Esophagus muscularis mucosa (tissue), 4 donors: ENCODE measurements at regions not wholly inside any gene's neighbourhood (a gene's known extent, or its start where the extent isn't known, plus 50 kb on each side); places are given as distances from the start of the nearest gene placed in this dataset.

Source experiments
- DNase-seq: peaks from one replicate; pipeline ENCODE4 v3.0.0-alpha.2; 2017; ENCODE audit errors: extremely low spot score
- H3K27ac ChIP-seq, 4 donors: fragments of 200-600 bp; sonication (generic); replicated peaks in 1 of 4; 1 replicate in 3 of 4; 2 replicates in 1 of 4; pipeline ENCODE4 v1.5.1; 2016 to 2019; ENCODE audit warnings: mild to moderate bottlenecking in 1 of 4
- H3K27me3 ChIP-seq, 4 donors: fragments of 200-600 bp; sonication (generic); one replicate each; pipeline versions ENCODE4 v1.5.1 to v1.6.0; 2016 to 2019
- H3K36me3 ChIP-seq, 4 donors: fragments of 200-600 bp; sonication (generic); one replicate each; pipeline ENCODE4 v1.5.1; 2016 to 2019
- H3K4me1 ChIP-seq, 4 donors: fragments of 200-600 bp; sonication (generic); one replicate each; pipeline ENCODE4 v1.5.1; 2016 to 2019
- H3K4me3 ChIP-seq, 4 donors: fragments of 200-600 bp; sonication (generic); 1 replicate in 2 of 4; 2 replicates in 2 of 4; pipeline ENCODE4 v1.5.1; 2016 to 2019; ENCODE audit warnings: mild to moderate bottlenecking in 4 of 4, moderate library complexity in 1 of 4
- H3K9me3 ChIP-seq, 4 donors: fragments of 200-600 bp; sonication (generic); 1 replicate in 3 of 4; 2 replicates in 1 of 4; pipeline ENCODE4 v1.5.1; 2016 to 2019
- CTCF ChIP-seq, 3 experiments: fragments of 200-600 bp in 2 of 3; fragments of 450-650 bp in 1 of 3; sonication (generic) in 2 of 3; IDR thresholded peaks; one replicate each; pipeline ENCODE4 v1.5.1; 2017 to 2019; ENCODE audit warnings: antibody characterized with exemption in 3 of 3, mild to moderate bottlenecking in 2 of 3, moderate library complexity in 1 of 3
- EP300 ChIP-seq: sonication (generic); formaldehyde crosslinking; IDR thresholded peaks from one replicate; pipeline ENCODE4 v1.6.1; 2017; ENCODE audit warnings: antibody characterized with exemption
- POLR2A ChIP-seq: fragments of 450-650 bp; IDR thresholded peaks from one replicate; pipeline ENCODE4 v1.6.1; 2017; ENCODE audit warnings: antibody characterized with exemption, moderate library complexity, mild to moderate bottlenecking, low read depth
- POLR2AphosphoS5 ChIP-seq, 2 donors: sonication (generic); formaldehyde crosslinking; IDR thresholded peaks; one replicate each; pipeline ENCODE4 v1.6.1; 2017; ENCODE audit warnings: antibody characterized with exemption in 2 of 2
- WGBS: methylation state at CpG from one replicate; pipeline ENCODE4 v1.1.5; 2018; 5-methylcytosine and 5-hydroxymethylcytosine counted together
- intact Hi-C: fragments of 100-400 bp; cut with DNase I; formaldehyde crosslinking; loops from one replicate; pipeline ENCODE4 v1.15.1; 2023

GRCh38 chr1:212544110-212544509, 64.5 kb upstream of the ATF3 start:
- DNase-seq = no peak
- no peaks in the 10 kb centered on the region for H3K27me3 ChIP-seq
- 71% methylated on average over 1 of the region's 1 CpG for WGBS
- H3K9me3 ChIP-seq = no peaks in the 10 kb centered on the region
- intact Hi-C loops = no loop called here
- peaks cover 0 to 8% (median 0%) of the 10 kb centered on the region in 4 donors for H3K4me1 ChIP-seq
- H3K27ac ChIP-seq = no peak overlapping the region
- no peak overlapping the region for H3K4me3 ChIP-seq
- TF ChIP-seq CTCF (IDR thresholded peaks at IDR 0.05) = no peak
- TF ChIP-seq POLR2AphosphoS5 (IDR thresholded peaks at IDR 0.05) = no peak
- TF ChIP-seq EP300 = no peak
- no peak for TF ChIP-seq POLR2A
- H3K36me3 ChIP-seq = no peaks in the 10 kb centered on the region

DNA sequence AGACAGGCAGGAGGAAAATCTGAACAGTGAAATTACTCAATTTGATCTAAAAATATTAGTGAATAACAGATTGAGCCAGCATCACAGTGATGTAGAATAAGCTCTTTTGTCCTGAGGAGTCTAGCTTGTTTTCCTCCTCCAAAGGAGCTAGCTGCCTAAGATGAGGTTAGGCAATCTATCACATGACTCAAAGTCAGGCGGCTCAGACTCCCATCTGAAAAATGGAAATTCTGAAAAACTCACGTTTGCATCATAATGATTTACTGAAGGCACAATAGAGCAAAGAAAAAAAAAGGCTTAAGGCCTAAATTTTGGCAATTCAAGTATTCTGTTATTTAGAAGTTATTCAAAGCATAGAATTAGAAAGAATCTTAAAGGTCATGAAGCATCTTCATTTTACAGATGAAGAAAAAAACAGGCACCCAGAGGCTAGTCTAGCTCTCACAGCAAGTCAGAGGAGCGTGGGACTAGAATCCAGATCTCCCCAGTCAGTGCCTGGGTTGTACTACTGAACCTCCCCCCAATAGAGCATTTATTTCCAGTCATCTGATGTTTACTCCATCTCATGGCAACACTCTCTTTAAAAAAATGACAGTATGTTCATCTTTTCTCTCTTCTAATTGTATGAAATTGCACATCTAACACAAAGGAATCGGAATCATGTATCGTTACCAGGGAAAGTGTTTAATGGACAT, 62.5 kb upstream of the ATF3 start:
- 81% methylated on average over 5 of the region's 5 CpGs for WGBS
- Histone ChIP-seq H3K36me3 (no peaks in the 10 kb centered on the region), H3K27ac (peak overlapping the region; percentile 36 to 71 (median 64)), H3K4me3 (no peak overlapping the region), H3K4me1 (peaks cover 0 to 8% (median 0%) of the 10 kb centered on the region in 4 donors), H3K27me3 (no peaks in the 10 kb centered on the region), H3K9me3 (no peaks in the 10 kb centered on the region)
- TF ChIP-seq EP300 = no peak
- TF ChIP-seq POLR2AphosphoS5 (IDR thresholded peaks at IDR 0.05) = peak; percentile 44 to 60
- intact Hi-C loops = no loop called here
- DNase-seq = peak; percentile 86

DNA sequence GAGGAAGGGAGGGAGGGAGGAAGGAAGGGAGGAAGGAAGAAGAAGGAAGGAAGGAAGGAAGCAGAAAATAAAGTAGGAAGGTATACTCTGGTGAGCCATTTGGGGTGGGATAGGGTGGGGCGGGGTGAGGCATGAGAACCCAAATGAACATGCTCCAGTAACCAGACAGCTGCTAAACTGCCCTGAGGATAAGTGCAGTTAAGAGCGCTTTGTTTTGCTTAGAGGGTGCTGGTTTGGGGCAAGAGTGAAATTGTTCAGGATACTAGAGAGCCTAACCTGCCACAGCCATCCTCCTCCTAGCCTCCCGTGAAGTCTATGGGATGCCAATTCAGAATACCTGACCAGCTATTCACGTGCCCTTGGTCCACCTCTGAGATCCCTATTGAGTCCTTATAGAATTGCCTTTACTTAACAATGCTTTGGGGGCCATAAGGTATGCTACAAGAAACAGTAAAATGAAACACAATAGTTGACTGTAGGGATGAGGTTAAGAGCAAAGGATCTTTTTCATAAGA, 59.0 kb upstream of the ATF3 start:
- Histone ChIP-seq H3K4me1 (peaks cover 0 to 8% (median 0%) of the 10 kb centered on the region in 4 donors), H3K9me3 (no peaks in the 10 kb centered on the region), H3K27me3 (no peaks in the 10 kb centered on the region), H3K4me3 (no peak overlapping the region), H3K27ac (no peak overlapping the region), H3K36me3 (no peaks in the 10 kb centered on the region)
- TF ChIP-seq EP300 = no peak
- no peak for TF ChIP-seq POLR2AphosphoS5 (IDR thresholded peaks at IDR 0.05)
- TF ChIP-seq CTCF (IDR thresholded peaks at IDR 0.05) = no peak
- TF ChIP-seq POLR2A = no peak
- intact Hi-C loops = no loop called here
- WGBS = 75% methylated on average over 4 of the region's 4 CpGs
- no peak for DNase-seq

DNA sequence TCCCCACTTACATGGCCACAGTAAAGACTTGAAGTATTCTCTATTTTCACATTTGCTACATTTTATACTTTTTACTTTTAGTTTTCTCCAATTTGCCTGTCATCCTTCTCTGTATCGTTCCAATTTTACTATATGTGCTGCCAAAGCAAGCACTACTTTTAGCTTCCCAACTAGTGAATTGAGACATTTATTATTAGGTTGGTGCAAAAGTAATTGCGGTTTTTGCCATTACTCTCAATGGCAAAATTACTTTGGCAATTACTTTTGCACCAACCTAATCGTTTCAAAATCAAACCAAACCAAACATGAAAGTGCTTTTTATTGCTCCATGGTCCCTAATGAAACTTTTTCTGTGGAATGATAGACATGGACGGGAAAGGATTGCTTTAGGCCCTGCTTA, 56.6 kb upstream of the ATF3 start:
- Histone ChIP-seq H3K4me3 (no peak overlapping the region), H3K9me3 (no peaks in the 10 kb centered on the region), H3K36me3 (no peaks in the 10 kb centered on the region), H3K27me3 (no peaks in the 10 kb centered on the region), H3K4me1 (no peaks in the 10 kb centered on the region), H3K27ac (no peak overlapping the region)
- DNase-seq = no peak
- WGBS = 92% methylated on average over 4 of the region's 4 CpGs
- TF ChIP-seq POLR2A (no peak), EP300 (no peak), POLR2AphosphoS5 (IDR thresholded peaks at IDR 0.05) (no peak), CTCF (IDR thresholded peaks at IDR 0.05) (no peak)
- intact Hi-C loops = no loop called here

GRCh38 chr1:212553676-212554075, 54.9 kb upstream of the ATF3 start:
- H3K4me3 ChIP-seq = no peak overlapping the region
- TF ChIP-seq CTCF (IDR thresholded peaks at IDR 0.05) (no peak), POLR2A (no peak), POLR2AphosphoS5 (IDR thresholded peaks at IDR 0.05) (no peak), EP300 (no peak)
- WGBS = 73% methylated on average over 4 of the region's 4 CpGs
- no peaks in the 10 kb centered on the region for H3K36me3 ChIP-seq
- no peak for DNase-seq
- H3K4me1 ChIP-seq = peaks cover 4 to 12% (median 8%) of the 10 kb centered on the region in 4 donors
- intact Hi-C loops = no loop called here
- H3K27me3 ChIP-seq = no peaks in the 10 kb centered on the region
- H3K27ac ChIP-seq = no peak overlapping the region
- H3K9me3 ChIP-seq = no peaks in the 10 kb centered on the region
